Mesenteric fat pad (tissue), 1 donor: ENCODE measurements at regions not wholly inside any gene's neighbourhood (a gene's known extent, or its start where the extent isn't known, plus 50 kb on each side); places are given as distances from the start of the nearest gene placed in this dataset.

ENCODE experiments used
- DNase-seq: peaks from one replicate; pipeline ENCODE4 v3.0.0-alpha.2; 2020; ENCODE audit warnings: low spot score
- donor health status: DM: yes; HTN: yes; CAD: no.

GRCh38 chr20:41672282-41672681 lies 54.1 kb upstream of the CHD6 start:
- no peak for DNase-seq

GRCh38 chr20:41671143-41671542 lies 53.0 kb upstream of the CHD6 start:
- no peak for DNase-seq

GRCh38 chr20:41670631-41671030 lies 52.5 kb upstream of the CHD6 start:
- DNase-seq: no peak

DNA sequence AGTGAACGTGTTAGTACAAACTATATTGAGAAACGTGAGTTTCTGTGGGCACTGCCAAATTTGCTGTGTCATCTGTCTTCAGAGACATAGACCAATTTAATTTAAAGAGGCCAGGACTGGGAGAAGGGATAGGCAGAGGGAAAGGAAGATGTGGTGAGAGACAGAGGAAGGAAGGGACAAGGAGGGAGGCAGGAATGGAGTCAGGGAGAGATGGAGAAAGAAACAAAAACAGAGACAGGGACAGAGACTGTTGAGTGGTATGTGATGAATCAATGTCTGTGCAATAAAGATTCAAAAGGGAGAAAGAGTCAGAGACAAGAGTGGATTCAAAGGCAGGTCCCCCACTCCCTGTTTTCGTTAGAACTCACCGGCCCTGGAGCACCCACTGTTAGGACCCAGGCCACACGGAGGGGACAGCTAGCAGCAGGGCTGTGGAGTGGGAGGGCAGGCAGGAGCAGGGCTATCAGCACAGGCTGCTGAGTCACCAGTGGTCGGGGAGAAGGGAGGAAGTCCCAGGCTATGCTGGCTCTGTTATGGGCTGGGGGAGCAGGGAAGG lies 51.6 kb upstream of the CHD6 start:
- no peak for DNase-seq

DNA sequence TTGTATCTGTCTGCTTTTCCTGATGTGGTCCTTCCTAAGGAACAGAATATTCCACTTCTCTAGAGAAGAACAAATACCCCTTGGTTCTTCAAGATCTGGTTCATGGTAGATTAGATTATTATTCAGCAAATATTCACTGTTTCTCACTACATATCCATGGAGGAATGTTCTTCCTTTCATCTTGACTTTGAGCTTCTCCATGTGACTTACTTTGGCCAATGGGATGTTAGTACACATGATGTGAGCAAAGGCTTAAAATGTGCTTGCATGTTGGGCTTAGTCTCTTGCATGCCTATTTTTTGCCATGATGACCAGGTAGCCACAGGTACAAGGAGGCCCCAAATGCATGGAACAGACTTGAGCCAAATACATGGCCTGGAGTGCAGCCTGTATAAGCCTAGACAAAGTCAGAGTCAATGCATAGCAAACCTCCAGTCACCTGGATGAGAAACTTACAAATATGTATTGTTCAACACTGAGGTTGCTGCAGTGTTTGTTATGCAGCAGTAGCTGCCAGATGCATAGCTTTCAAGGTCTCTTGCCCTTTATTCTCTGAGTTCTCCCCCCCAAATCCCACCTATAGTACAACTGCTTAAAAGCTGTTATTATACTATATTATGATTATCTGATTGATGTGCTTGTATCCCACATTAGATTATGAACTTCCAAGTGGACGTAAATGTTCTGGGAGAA lies 50.0 kb upstream of the CHD6 start:
- no peak for DNase-seq
